A549 (cell line): ENCODE measurements at regions not wholly inside any gene's neighbourhood (a gene's known extent, or its start where the extent isn't known, plus 50 kb on each side); places are given as distances from the start of the nearest gene placed in this dataset.

Experiments used
- BHLHE40 ChIP-seq: IDR thresholded peaks from 2 replicates; pipeline ENCODE4 v1.6.1; 2012; ENCODE audit warnings: low read depth, low read length, inconsistent platforms
- CBX8 ChIP-seq: fragments of 200-600 bp; sonication (generic); IDR thresholded peaks from 2 replicates; pipeline ENCODE4 v1.6.1; 2016
- CEBPB ChIP-seq, 2 experiments: fragments of >200 bp in 1 of 2; sonication (Bioruptor Twin) in 1 of 2; formaldehyde crosslinking in 1 of 2; IDR thresholded peaks; 2 replicates each; pipeline ENCODE4 v1.6.1; 2012 to 2016
- CTCF ChIP-seq: fragments of >200 bp; sonication (Bioruptor Twin); formaldehyde crosslinking; IDR thresholded peaks from 3 replicates; pipeline ENCODE4 v1.5.1; 2016
- HDAC2 ChIP-seq: fragments of 200-600 bp; sonication (generic); IDR thresholded peaks from 2 replicates; pipeline ENCODE4 v1.6.1; 2016
- PHF8 ChIP-seq: fragments of 200-600 bp; sonication (generic); IDR thresholded peaks from 2 replicates; pipeline ENCODE4 v1.6.1; 2016; ENCODE audit warnings: low read depth, mild to moderate bottlenecking, antibody characterized with exemption, moderate library complexity, borderline replicate concordance
- POLR2A ChIP-seq: IDR thresholded peaks from 2 replicates; pipeline ENCODE4 v1.6.1; 2012; ENCODE audit warnings: mild to moderate bottlenecking, low read length
- POLR2AphosphoS2 ChIP-seq: conservative IDR thresholded peaks from 2 replicates; pipeline ENCODE4 v1.6.1; 2012; ENCODE audit warnings: low read length, improper control_type of control experiment, inconsistent platforms
- RFX5 ChIP-seq: fragments of 450-650 bp; IDR thresholded peaks from 2 replicates; pipeline ENCODE4 v1.7.1; 2014; ENCODE audit warnings: antibody characterized with exemption, mild to moderate bottlenecking, moderate library complexity
- TF ChIP-seq, protein P1 (sequence below): IDR thresholded peaks from 2 replicates; pipeline ENCODE4 v1.6.1; 2012

- TF ChIP-seq HDAC2 (no peak), POLR2A (no peak), BHLHE40 (no peak), RFX5 (no peak), CTCF (no peak), CBX8 (no peak), POLR2AphosphoS2 (no peak), PHF8 (no peak), CEBPB (IDR thresholded peaks at IDR 0.05) (no peak)
- TF ChIP-seq, protein P1, sequence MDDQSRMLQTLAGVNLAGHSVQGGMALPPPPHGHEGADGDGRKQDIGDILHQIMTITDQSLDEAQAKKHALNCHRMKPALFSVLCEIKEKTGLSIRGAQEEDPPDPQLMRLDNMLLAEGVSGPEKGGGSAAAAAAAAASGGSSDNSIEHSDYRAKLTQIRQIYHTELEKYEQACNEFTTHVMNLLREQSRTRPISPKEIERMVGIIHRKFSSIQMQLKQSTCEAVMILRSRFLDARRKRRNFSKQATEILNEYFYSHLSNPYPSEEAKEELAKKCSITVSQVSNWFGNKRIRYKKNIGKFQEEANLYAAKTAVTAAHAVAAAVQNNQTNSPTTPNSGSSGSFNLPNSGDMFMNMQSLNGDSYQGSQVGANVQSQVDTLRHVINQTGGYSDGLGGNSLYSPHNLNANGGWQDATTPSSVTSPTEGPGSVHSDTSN = no peak
These were observed 178.2 kb downstream of the FGFR2 start for GRCh38 chr10:121420006-121420405.
